Sigmoid colon (tissue), 6 donors: ENCODE measurements at regions not wholly inside any gene's neighbourhood (a gene's known extent, or its start where the extent isn't known, plus 50 kb on each side); places are given as distances from the start of the nearest gene placed in this dataset.
A peak's percentile ranks its signal among the peaks of the same experiment; 100 is the strongest.

ENCODE experiments used
- DNase-seq: peaks from one replicate; pipeline ENCODE4 v3.0.0-alpha.2; 2019
- H3K27ac ChIP-seq, 4 donors: fragments of 200-600 bp; sonication (generic); one replicate each; pipeline ENCODE4 v1.5.1; 2016 to 2019; ENCODE audit warnings: mild to moderate bottlenecking in 1 of 4
- H3K27me3 ChIP-seq, 3 donors: fragments of 200-600 bp; sonication (generic); one replicate each; pipeline ENCODE4 v1.5.1; 2019; ENCODE audit warnings: mild to moderate bottlenecking in 1 of 3
- H3K36me3 ChIP-seq, 4 donors: fragments of 200-600 bp; sonication (generic); one replicate each; pipeline ENCODE4 v1.5.1; 2016 to 2019
- H3K4me1 ChIP-seq, 4 donors: fragments of 200-600 bp; sonication (generic); one replicate each; pipeline ENCODE4 v1.5.1; 2017 to 2019
- H3K4me3 ChIP-seq, 4 donors: fragments of 200-600 bp; sonication (generic); one replicate each; pipeline ENCODE4 v1.5.1; 2017 to 2019; ENCODE audit warnings: mild to moderate bottlenecking in 2 of 4, moderate library complexity in 1 of 4
- H3K9me3 ChIP-seq, 4 donors: fragments of 200-600 bp in 3 of 4; sonication (generic) in 3 of 4; one replicate each; pipeline versions ENCODE4 v1.5.1 to v1.6.1; 2013 to 2019
- CTCF ChIP-seq, 4 experiments: fragments of 450-650 bp in 3 of 4; fragments of 200-600 bp in 1 of 4; IDR thresholded peaks; one replicate each; pipeline ENCODE4 v1.5.1; 2016 to 2019; ENCODE audit warnings: antibody characterized with exemption in 4 of 4, mild to moderate bottlenecking in 3 of 4, moderate library complexity in 2 of 4
- EP300 ChIP-seq, 4 donors: sonication (generic); formaldehyde crosslinking; IDR thresholded peaks; one replicate each; pipeline ENCODE4 v1.6.1; 2017; ENCODE audit warnings: antibody characterized with exemption in 4 of 4
- POLR2A ChIP-seq, 2 donors: fragments of 450-650 bp; IDR thresholded peaks; one replicate each; pipeline ENCODE4 v1.6.1; 2016; ENCODE audit warnings: antibody characterized with exemption in 2 of 2, mild to moderate bottlenecking in 2 of 2, moderate library complexity in 2 of 2
- POLR2AphosphoS5 ChIP-seq, 4 donors: sonication (generic); formaldehyde crosslinking; IDR thresholded peaks; one replicate each; pipeline ENCODE4 v1.6.1; 2017; ENCODE audit warnings: antibody characterized with exemption in 4 of 4
- WGBS, 2 donors: extraction: QIAGEN DNeasy Blood & Tissue Kit; methylation state at CpG; one replicate each; pipeline ENCODE4 v1.1.7; 2013; 5-methylcytosine and 5-hydroxymethylcytosine counted together
- intact Hi-C: fragments of 100-400 bp; cut with DNase I; formaldehyde crosslinking; loops from one replicate; pipeline ENCODE4 v1.15.1; 2023
- donor health status: healthy with polysubstance abuse.
- donor health status: healthy.

DNA sequence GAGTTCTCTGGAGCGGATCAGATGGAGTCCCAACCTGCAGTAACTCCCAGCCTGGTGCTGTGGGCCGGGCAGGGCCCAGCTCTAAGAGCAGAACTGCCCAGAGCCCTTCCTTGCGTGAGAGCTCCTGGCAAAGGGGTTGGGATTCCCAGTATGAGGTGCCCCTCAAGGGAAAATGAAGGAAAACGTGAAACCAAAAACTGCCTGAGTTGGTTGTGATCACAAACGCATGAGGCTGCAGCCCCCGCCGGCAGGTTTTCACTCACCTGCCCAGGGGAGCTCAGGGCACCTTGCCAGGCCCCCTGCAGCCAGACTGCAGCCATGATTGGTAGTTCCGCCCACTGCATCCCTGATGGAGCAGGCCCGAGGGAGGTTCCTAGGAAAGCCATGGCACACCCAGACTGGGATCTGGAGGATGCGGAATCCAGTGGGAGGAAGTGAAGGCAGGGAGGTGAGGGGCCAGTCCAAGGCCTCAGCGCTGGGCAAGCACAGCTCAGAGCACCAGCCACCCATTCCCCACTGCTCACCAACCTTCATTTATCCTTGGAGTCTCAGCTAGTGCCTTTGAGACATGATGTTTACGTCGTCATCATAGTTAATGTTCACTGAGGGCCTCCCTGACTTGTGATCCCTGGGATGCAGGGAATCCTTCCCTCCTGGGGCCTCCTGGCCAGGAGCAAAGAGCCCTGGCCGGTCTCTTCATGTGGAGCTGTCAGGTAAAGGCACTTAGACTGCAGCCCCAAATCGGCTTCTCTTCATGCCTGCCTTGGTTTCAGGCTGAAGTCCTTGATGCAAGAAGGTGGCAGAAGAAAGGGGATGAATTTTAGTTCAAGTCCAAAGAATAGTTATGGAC is 103.2 kb downstream of the INHBB start:
- WGBS, 2 donors: 85 to 88% methylated on average over 15 of the region's 15 CpGs
- H3K9me3 ChIP-seq: no peaks in the 10 kb centered on the region
- DNase-seq: peak; percentile 56

GRCh38 chr2:120450196-120450820 is 104.4 kb downstream of the INHBB start:
- intact Hi-C loops: no loop called here
- Histone ChIP-seq H3K27ac (no peak overlapping the region), H3K36me3 (no peaks in the 10 kb centered on the region), H3K4me3 (no peak overlapping the region), H3K9me3 (no peaks in the 10 kb centered on the region), H3K4me1 (no peaks in the 10 kb centered on the region), H3K27me3 (no peaks in the 10 kb centered on the region)
- DNase-seq: peak; percentile 49
- 90 to 92% methylated on average over 12 of the region's 12 CpGs for WGBS, 2 donors
- TF ChIP-seq POLR2A (IDR thresholded peaks at IDR 0.05): no peak
- TF ChIP-seq CTCF (IDR thresholded peaks at IDR 0.05): no peak
- no peak for TF ChIP-seq EP300 (IDR thresholded peaks at IDR 0.05)
- TF ChIP-seq POLR2AphosphoS5 (IDR thresholded peaks at IDR 0.05): no peak

More for the DNA sequence above, 103.2 kb downstream of the INHBB start:
- no peaks in the 10 kb centered on the region for H3K27me3 ChIP-seq
- H3K4me1 ChIP-seq: no peaks in the 10 kb centered on the region
- intact Hi-C loops: no loop called here
- H3K4me3 ChIP-seq: no peak overlapping the region
- TF ChIP-seq EP300 (IDR thresholded peaks at IDR 0.05) (no peak), CTCF (IDR thresholded peaks at IDR 0.05) (no peak), POLR2AphosphoS5 (IDR thresholded peaks at IDR 0.05) (no peak), POLR2A (IDR thresholded peaks at IDR 0.05) (no peak)
- H3K36me3 ChIP-seq: no peaks in the 10 kb centered on the region
- H3K27ac ChIP-seq: no peak overlapping the region

GRCh38 chr2:120451334-120451733 is 105.4 kb downstream of the INHBB start:
- H3K36me3 ChIP-seq: no peaks in the 10 kb centered on the region
- H3K27me3 ChIP-seq: no peaks in the 10 kb centered on the region
- H3K9me3 ChIP-seq: no peaks in the 10 kb centered on the region
- TF ChIP-seq POLR2AphosphoS5 (IDR thresholded peaks at IDR 0.05) (no peak), CTCF (IDR thresholded peaks at IDR 0.05) (no peak), EP300 (IDR thresholded peaks at IDR 0.05) (no peak), POLR2A (IDR thresholded peaks at IDR 0.05) (no peak)
- H3K4me3 ChIP-seq: no peak overlapping the region
- H3K27ac ChIP-seq: no peak overlapping the region
- WGBS, 2 donors: 93% methylated on average over 6 of the region's 6 CpGs
- no peaks in the 10 kb centered on the region for H3K4me1 ChIP-seq
- intact Hi-C loops: no loop called here
- DNase-seq: no peak

- no peaks in the 10 kb centered on the region for H3K27me3 ChIP-seq
- no peaks in the 10 kb centered on the region for H3K36me3 ChIP-seq
- no peak for DNase-seq
- H3K4me3 ChIP-seq: no peak overlapping the region
- TF ChIP-seq POLR2AphosphoS5 (IDR thresholded peaks at IDR 0.05) (no peak), EP300 (IDR thresholded peaks at IDR 0.05) (no peak), POLR2A (IDR thresholded peaks at IDR 0.05) (no peak), CTCF (IDR thresholded peaks at IDR 0.05) (no peak)
- H3K4me1 ChIP-seq: no peaks in the 10 kb centered on the region
- no peak overlapping the region for H3K27ac ChIP-seq
- peaks cover 0 to under 1% (median 0%) of the 10 kb centered on the region in 4 donors for H3K9me3 ChIP-seq
- WGBS, 2 donors: 81 to 82% methylated on average over 7 of the region's 7 CpGs
- intact Hi-C loops: no loop called here
These were observed 106.2 kb downstream of the INHBB start for GRCh38 chr2:120452131-120452530.
